IMR-90 (cell line): ENCODE measurements at regions not wholly inside any gene's neighbourhood (a gene's known extent, or its start where the extent isn't known, plus 50 kb on each side); places are given as distances from the start of the nearest gene placed in this dataset.

Source experiments
- BHLHE40 ChIP-seq: fragments of 150-350 bp; IDR thresholded peaks from 2 replicates; pipeline ENCODE4 v1.6.1; 2016; ENCODE audit warnings: mild to moderate bottlenecking, low read depth, low read length
- ELK1 ChIP-seq: fragments of 150-350 bp; IDR thresholded peaks from 2 replicates; pipeline ENCODE4 v1.6.1; 2016; ENCODE audit warnings: low read depth, mild to moderate bottlenecking, low read length, moderate library complexity, borderline replicate concordance
- FOS ChIP-seq: fragments of 150-350 bp; IDR thresholded peaks from 2 replicates; pipeline ENCODE4 v1.6.1; 2016; ENCODE audit warnings: low read depth, low read length
- MAFK ChIP-seq: IDR thresholded peaks from 2 replicates; pipeline ENCODE4 v1.6.1; 2012; ENCODE audit warnings: low read depth, low read length, improper control_type of control experiment
- POLR2A ChIP-seq: IDR thresholded peaks from 2 replicates; pipeline ENCODE4 v1.6.1; 2012; ENCODE audit warnings: mild to moderate bottlenecking, low read depth, low read length
- RAD21 ChIP-seq: IDR thresholded peaks from 2 replicates; pipeline ENCODE4 v1.6.1; 2012; ENCODE audit warnings: low read length, improper control_type of control experiment
- RCOR1 ChIP-seq: IDR thresholded peaks from 2 replicates; pipeline ENCODE4 v1.6.1; 2012; ENCODE audit warnings: mild to moderate bottlenecking, low read length, improper control_type of control experiment; ENCODE audit not compliant: insufficient replicate concordance
- RFX5 ChIP-seq: IDR thresholded peaks from 2 replicates; pipeline ENCODE4 v1.8.0; 2012; ENCODE audit warnings: low read depth, mild to moderate bottlenecking, low read length, moderate library complexity
- TF ChIP-seq, protein P1 (sequence below): conservative IDR thresholded peaks from 2 replicates; pipeline ENCODE4 v1.5.1; 2012; ENCODE audit warnings: mild to moderate bottlenecking, low read depth, low read length, improper control_type of control experiment
- TF ChIP-seq, protein P2 (sequence below): fragments of 150-350 bp; IDR thresholded peaks from 2 replicates; pipeline ENCODE4 v1.6.1; 2017; ENCODE audit warnings: mild to moderate bottlenecking, antibody characterized with exemption, low read length, low read depth

DNA sequence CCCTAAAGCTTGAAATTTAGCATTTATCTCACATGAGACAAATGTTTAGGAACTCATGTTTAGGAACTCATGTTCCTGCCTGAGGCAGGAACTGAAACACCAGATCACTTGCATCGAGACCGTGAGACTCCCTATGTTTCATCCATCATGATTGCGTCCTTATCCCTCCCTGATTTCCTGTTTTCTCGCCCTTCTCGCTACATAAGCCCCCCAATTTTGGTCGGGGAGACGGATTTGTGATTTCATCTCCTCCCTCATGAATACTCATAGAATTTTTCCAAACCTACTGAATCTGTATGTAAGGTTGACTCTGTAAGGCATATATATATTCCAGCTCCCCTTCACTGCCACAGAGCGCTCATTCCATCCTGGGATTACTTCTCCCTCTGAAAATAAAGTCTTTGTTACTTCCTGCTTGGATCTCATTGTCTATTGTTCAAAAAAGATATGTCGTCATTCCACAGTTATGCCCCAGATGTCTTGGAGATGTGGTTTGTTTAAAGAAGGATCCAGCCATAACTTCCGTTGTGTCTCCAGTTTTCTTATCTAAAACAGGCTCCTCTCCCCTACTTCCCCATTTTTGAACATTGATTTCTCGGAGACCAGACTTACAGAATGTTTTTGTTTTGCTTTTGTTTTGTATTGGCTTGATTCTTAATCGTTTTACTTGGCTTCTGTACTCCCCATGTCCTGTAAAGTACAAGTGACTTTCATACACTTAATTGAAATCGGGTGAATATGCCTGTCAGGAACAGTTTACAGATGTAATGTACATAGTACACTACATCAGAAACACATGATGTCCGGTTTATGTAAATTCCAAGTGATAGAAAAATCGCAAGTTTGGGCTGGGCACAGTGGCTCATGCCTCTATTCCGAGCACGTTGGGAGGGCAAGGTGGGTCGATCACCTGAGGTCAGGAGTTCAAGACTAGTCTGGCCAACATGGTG lies 118.7 kb downstream of the HFE start:
- TF ChIP-seq RCOR1 (no peak), RFX5 (no peak), POLR2A (peak; percentile 86), MAFK (no peak), RAD21 (no peak), BHLHE40 (no peak), FOS (no peak), ELK1 (no peak)
- TF ChIP-seq, protein P1, sequence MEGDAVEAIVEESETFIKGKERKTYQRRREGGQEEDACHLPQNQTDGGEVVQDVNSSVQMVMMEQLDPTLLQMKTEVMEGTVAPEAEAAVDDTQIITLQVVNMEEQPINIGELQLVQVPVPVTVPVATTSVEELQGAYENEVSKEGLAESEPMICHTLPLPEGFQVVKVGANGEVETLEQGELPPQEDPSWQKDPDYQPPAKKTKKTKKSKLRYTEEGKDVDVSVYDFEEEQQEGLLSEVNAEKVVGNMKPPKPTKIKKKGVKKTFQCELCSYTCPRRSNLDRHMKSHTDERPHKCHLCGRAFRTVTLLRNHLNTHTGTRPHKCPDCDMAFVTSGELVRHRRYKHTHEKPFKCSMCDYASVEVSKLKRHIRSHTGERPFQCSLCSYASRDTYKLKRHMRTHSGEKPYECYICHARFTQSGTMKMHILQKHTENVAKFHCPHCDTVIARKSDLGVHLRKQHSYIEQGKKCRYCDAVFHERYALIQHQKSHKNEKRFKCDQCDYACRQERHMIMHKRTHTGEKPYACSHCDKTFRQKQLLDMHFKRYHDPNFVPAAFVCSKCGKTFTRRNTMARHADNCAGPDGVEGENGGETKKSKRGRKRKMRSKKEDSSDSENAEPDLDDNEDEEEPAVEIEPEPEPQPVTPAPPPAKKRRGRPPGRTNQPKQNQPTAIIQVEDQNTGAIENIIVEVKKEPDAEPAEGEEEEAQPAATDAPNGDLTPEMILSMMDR = no peak
- TF ChIP-seq, protein P2, sequence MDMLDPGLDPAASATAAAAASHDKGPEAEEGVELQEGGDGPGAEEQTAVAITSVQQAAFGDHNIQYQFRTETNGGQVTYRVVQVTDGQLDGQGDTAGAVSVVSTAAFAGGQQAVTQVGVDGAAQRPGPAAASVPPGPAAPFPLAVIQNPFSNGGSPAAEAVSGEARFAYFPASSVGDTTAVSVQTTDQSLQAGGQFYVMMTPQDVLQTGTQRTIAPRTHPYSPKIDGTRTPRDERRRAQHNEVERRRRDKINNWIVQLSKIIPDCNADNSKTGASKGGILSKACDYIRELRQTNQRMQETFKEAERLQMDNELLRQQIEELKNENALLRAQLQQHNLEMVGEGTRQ = no peak
